ENCODE measurements at regions not wholly inside any gene's neighbourhood (a gene's known extent, or its start where the extent isn't known, plus 50 kb on each side); places are given as distances from the start of the nearest gene placed in this dataset.

GRCh38 chr1:58032611-58033073 is 513.9 kb downstream of the OMA1 start:
- no peak for TF ChIP-seq EZH2 (IDR thresholded peaks at IDR 0.05)
- no peak for TF ChIP-seq CTCF (IDR thresholded peaks at IDR 0.05)
- TF ChIP-seq EZH2phosphoT487 (IDR thresholded peaks at IDR 0.05): no peak

Measured in neural progenitor cell (in vitro differentiated cells).